ENCODE measurements at regions not wholly inside any gene's neighbourhood (a gene's known extent, or its start where the extent isn't known, plus 50 kb on each side); places are given as distances from the start of the nearest gene placed in this dataset.

- no peak for DNase-seq
Measured at GRCh38 chrX:4831574-4831973, 1118.1 kb upstream of the PRKX start.

GRCh38 chrX:4830880-4831557, 1117.6 kb upstream of the PRKX start:
- DNase-seq = no peak

GRCh38 chrX:4825550-4825949, 1112.1 kb upstream of the PRKX start:
- DNase-seq = no peak

- no peak for DNase-seq
Measured at GRCh38 chrX:4809571-4809970, 1096.1 kb upstream of the PRKX start.

GRCh38 chrX:4805502-4805901, 1092.1 kb upstream of the PRKX start:
- no peak for DNase-seq

GRCh38 chrX:4800756-4801155, 1087.3 kb upstream of the PRKX start:
- no peak for DNase-seq

GRCh38 chrX:4787971-4788370, 1074.5 kb upstream of the PRKX start:
- no peak for DNase-seq

GRCh38 chrX:4764888-4765287, 1051.4 kb upstream of the PRKX start:
- DNase-seq = no peak

GRCh38 chrX:4762196-4762595, 1048.7 kb upstream of the PRKX start:
- no peak for DNase-seq

- DNase-seq = no peak
Measured at GRCh38 chrX:4754878-4755604, 1041.6 kb upstream of the PRKX start.

GRCh38 chrX:4741024-4741423, 1027.6 kb upstream of the PRKX start:
- DNase-seq = no peak

GRCh38 chrX:4735299-4735698, 1021.9 kb upstream of the PRKX start:
- no peak for DNase-seq

GRCh38 chrX:4710618-4711433, 997.4 kb upstream of the PRKX start:
- no peak for DNase-seq

GRCh38 chrX:4708970-4709760, 995.7 kb upstream of the PRKX start:
- DNase-seq = no peak

GRCh38 chrX:4706961-4707360, 993.5 kb upstream of the PRKX start:
- DNase-seq = no peak

GRCh38 chrX:4690521-4690920, 977.1 kb upstream of the PRKX start:
- DNase-seq = no peak

GRCh38 chrX:4682636-4683035, 969.2 kb upstream of the PRKX start:
- DNase-seq = no peak

- no peak for DNase-seq
Measured at GRCh38 chrX:4675686-4676300, 962.3 kb upstream of the PRKX start.

- no peak for DNase-seq
Measured at GRCh38 chrX:4674028-4674782, 960.8 kb upstream of the PRKX start.

- DNase-seq = no peak
Measured at GRCh38 chrX:4671344-4671743, 957.9 kb upstream of the PRKX start.

GRCh38 chrX:4670606-4671005, 957.2 kb upstream of the PRKX start:
- no peak for DNase-seq

All from T-helper 9 cell (primary cell).